T47D (cell line): ENCODE measurements at regions not wholly inside any gene's neighbourhood (a gene's known extent, or its start where the extent isn't known, plus 50 kb on each side); places are given as distances from the start of the nearest gene placed in this dataset.
"Not testable (repeated sequence)": the region's sequence is repeated elsewhere in the genome, so short reads cannot be mapped to it uniquely, and the experiment has no call there.

Source experiments
- DNase-seq, 2 experiments: peaks; one replicate each; pipeline versions ENCODE4 v3.0.0 to v3.0.0-alpha.2; 2011 to 2012; ENCODE audit warnings: low read depth in 1 of 2, low spot score in 1 of 2
- JUND ChIP-seq: IDR thresholded peaks from 2 replicates; pipeline ENCODE4 v1.6.1; 2012; ENCODE audit warnings: low read depth
- in situ Hi-C: cut with HindIII; loops from 2 replicates; pipeline ENCODE4 v1.10.0; 2016; ENCODE audit warnings: low sequenced_read_pairs, low pct_unique_long_range_greater_than_20kb

- no peak for TF ChIP-seq JUND
- no peak for DNase-seq
- in situ Hi-C loops, result no loop called here
Observed at GRCh38 chr4:58411904-58412303, 1301.7 kb upstream of the IGFBP7 start.

- DNase-seq, result peak in 1 of 2 experiments; percentile 24
- in situ Hi-C loops, result no loop called here
- TF ChIP-seq JUND, result no peak
Observed at GRCh38 chr4:58406762-58407161, 1296.6 kb upstream of the IGFBP7 start.

GRCh38 chr4:58368221-58368620, 1258.0 kb upstream of the IGFBP7 start:
- TF ChIP-seq JUND, result no peak
- in situ Hi-C loops, result no loop called here
- no peak for DNase-seq

- TF ChIP-seq JUND, result no peak
- in situ Hi-C loops, result no loop called here
- DNase-seq, result no peak
Observed at GRCh38 chr4:58360354-58361133, 1250.4 kb upstream of the IGFBP7 start.

GRCh38 chr4:58359590-58359989, 1249.4 kb upstream of the IGFBP7 start:
- no peak for DNase-seq
- TF ChIP-seq JUND, result no peak
- in situ Hi-C loops, result no loop called here

- no peak for TF ChIP-seq JUND
- in situ Hi-C loops, result no loop called here
- no peak for DNase-seq
Observed at GRCh38 chr4:58357947-58358346, 1247.8 kb upstream of the IGFBP7 start.

GRCh38 chr4:58325070-58325469, 1214.9 kb upstream of the IGFBP7 start:
- DNase-seq, result no peak
- in situ Hi-C loops, result no loop called here
- TF ChIP-seq JUND, result no peak

GRCh38 chr4:58313444-58313843, 1203.3 kb upstream of the IGFBP7 start:
- DNase-seq, result no peak
- TF ChIP-seq JUND, result no peak
- in situ Hi-C loops, result no loop called here

GRCh38 chr4:58303456-58303855, 1193.3 kb upstream of the IGFBP7 start:
- in situ Hi-C loops, result no loop called here
- no peak for TF ChIP-seq JUND
- no peak for DNase-seq

- no peak for TF ChIP-seq JUND
- in situ Hi-C loops, result no loop called here
- peak in 1 of 2 experiments; percentile 17 for DNase-seq
Observed at GRCh38 chr4:58301376-58301999, 1191.3 kb upstream of the IGFBP7 start.

GRCh38 chr4:58286335-58286734, 1176.2 kb upstream of the IGFBP7 start:
- TF ChIP-seq JUND, result peak; percentile 53; the same call in 1 of the 2 replicates
- DNase-seq, result peak in 1 of 2 experiments; percentile 67
- in situ Hi-C loops, result no loop called here

- in situ Hi-C loops, DNase-seq: not testable (repeated sequence)
Observed at GRCh38 chr4:58280928-58281327, 1170.7 kb upstream of the IGFBP7 start.

GRCh38 chr4:58275856-58276255, 1165.7 kb upstream of the IGFBP7 start:
- no peak for TF ChIP-seq JUND
- in situ Hi-C loops, result no loop called here
- DNase-seq, result no peak
